Vagina (tissue), 2 donors: ENCODE measurements at regions not wholly inside any gene's neighbourhood (a gene's known extent, or its start where the extent isn't known, plus 50 kb on each side); places are given as distances from the start of the nearest gene placed in this dataset.

ENCODE experiments used
- DNase-seq, 2 donors: peaks; one replicate each; pipeline ENCODE4 v3.0.0-alpha.2; 2017; ENCODE audit errors: extremely low spot score in 2 of 2
- H3K27ac ChIP-seq: fragments of 200-600 bp; sonication (generic); one replicate; pipeline ENCODE4 v1.5.1; 2019
- H3K27me3 ChIP-seq: fragments of 200-600 bp; sonication (generic); one replicate; pipeline ENCODE4 v1.5.1; 2019
- H3K36me3 ChIP-seq, 2 donors: fragments of 200-600 bp; sonication (generic); one replicate each; pipeline ENCODE4 v1.5.1; 2017 to 2019
- H3K4me1 ChIP-seq: fragments of 200-600 bp; sonication (generic); one replicate; pipeline ENCODE4 v1.5.1; 2019
- H3K4me3 ChIP-seq, 2 donors: fragments of 200-600 bp; sonication (generic); 1 replicate in 1 of 2; 2 replicates in 1 of 2; pipeline ENCODE4 v1.5.1; 2016 to 2019
- H3K9me3 ChIP-seq: fragments of 200-600 bp; sonication (generic); one replicate; pipeline ENCODE4 v1.5.1; 2019
- POLR2A ChIP-seq, 2 donors: fragments of 450-650 bp; IDR thresholded peaks; one replicate each; pipeline ENCODE4 v1.6.1; 2017; ENCODE audit warnings: antibody characterized with exemption in 2 of 2, mild to moderate bottlenecking in 2 of 2, moderate library complexity in 2 of 2
- POLR2AphosphoS5 ChIP-seq, 2 donors: sonication (generic); formaldehyde crosslinking; IDR thresholded peaks; one replicate each; pipeline ENCODE4 v1.9.0; 2017; ENCODE audit warnings: antibody characterized with exemption in 2 of 2, mild to moderate bottlenecking in 2 of 2, low read depth in 1 of 2; ENCODE audit not compliant: insufficient read depth in 1 of 2
- intact Hi-C: fragments of 100-400 bp; cut with DNase I; formaldehyde crosslinking; loops from one replicate; pipeline ENCODE4 v1.15.1; 2023
- TF ChIP-seq, protein P1 (sequence below), 3 experiments: fragments of 450-650 bp in 2 of 3; fragments of 200-600 bp in 1 of 3; sonication (generic) in 1 of 3; IDR thresholded peaks; one replicate each; pipeline ENCODE4 v1.5.1; 2017 to 2019; ENCODE audit warnings: antibody characterized with exemption in 3 of 3, mild to moderate bottlenecking in 2 of 3, moderate library complexity in 2 of 3

DNA sequence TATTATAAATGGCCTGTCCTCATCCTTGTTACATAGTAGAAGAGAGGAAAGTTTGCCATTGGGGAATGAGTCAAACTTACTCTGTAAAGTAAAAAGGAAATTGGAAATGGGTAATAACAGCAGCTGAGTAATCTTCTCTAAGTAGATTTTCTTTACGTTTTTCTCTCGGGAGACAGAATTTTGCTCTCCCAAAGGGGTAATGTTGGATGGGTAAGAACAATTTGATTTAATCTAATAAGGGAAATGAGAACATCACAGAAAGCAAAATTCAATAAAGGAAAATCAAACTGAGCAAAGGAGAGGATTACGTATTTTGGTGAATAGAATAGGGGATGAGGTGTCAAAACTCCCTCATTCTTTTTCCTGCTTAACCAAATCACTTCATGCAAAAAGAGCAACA is 283.1 kb upstream of the FOXG1 start:
- H3K36me3 ChIP-seq: no peaks in the 10 kb centered on the region
- no peak overlapping the region for H3K27ac ChIP-seq
- no peaks in the 10 kb centered on the region for H3K9me3 ChIP-seq
- no peaks in the 10 kb centered on the region for H3K4me1 ChIP-seq
- DNase-seq: no peak
- H3K27me3 ChIP-seq: no peaks in the 10 kb centered on the region
- TF ChIP-seq, protein P1, sequence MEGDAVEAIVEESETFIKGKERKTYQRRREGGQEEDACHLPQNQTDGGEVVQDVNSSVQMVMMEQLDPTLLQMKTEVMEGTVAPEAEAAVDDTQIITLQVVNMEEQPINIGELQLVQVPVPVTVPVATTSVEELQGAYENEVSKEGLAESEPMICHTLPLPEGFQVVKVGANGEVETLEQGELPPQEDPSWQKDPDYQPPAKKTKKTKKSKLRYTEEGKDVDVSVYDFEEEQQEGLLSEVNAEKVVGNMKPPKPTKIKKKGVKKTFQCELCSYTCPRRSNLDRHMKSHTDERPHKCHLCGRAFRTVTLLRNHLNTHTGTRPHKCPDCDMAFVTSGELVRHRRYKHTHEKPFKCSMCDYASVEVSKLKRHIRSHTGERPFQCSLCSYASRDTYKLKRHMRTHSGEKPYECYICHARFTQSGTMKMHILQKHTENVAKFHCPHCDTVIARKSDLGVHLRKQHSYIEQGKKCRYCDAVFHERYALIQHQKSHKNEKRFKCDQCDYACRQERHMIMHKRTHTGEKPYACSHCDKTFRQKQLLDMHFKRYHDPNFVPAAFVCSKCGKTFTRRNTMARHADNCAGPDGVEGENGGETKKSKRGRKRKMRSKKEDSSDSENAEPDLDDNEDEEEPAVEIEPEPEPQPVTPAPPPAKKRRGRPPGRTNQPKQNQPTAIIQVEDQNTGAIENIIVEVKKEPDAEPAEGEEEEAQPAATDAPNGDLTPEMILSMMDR (IDR thresholded peaks at IDR 0.05): no peak
- TF ChIP-seq POLR2A (IDR thresholded peaks at IDR 0.05) (no peak), POLR2AphosphoS5 (IDR thresholded peaks at IDR 0.05; ENCODE audit: insufficient read depth in 1 of 2, low read depth in 1 of 2) (no peak)
- intact Hi-C loops: no loop called here
- H3K4me3 ChIP-seq: no peak overlapping the region

DNA sequence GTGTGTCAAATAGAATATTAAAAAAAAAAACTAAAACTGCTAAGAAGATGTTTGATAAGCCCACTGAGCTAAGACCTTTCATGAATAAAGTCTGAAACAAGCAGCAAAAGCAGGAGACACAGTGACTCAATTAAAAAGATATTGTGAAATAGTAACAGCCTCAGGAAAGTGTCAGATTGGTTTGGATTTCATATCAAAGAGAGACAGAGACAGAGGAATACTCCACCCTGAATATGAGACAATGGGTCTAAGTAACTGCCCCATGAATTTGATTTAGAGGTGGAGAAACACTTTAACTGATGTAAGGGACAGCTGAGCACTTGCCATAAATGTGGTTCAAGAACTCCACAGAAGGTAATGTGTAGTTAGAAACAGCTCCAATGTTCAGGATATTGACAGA is 277.9 kb upstream of the FOXG1 start:
- no peak for DNase-seq
- Histone ChIP-seq H3K27ac (no peak overlapping the region), H3K4me3 (no peak overlapping the region), H3K36me3 (no peaks in the 10 kb centered on the region), H3K4me1 (no peaks in the 10 kb centered on the region), H3K9me3 (no peaks in the 10 kb centered on the region), H3K27me3 (no peaks in the 10 kb centered on the region)
- intact Hi-C loops: no loop called here
- TF ChIP-seq POLR2A (IDR thresholded peaks at IDR 0.05) (no peak), POLR2AphosphoS5 (IDR thresholded peaks at IDR 0.05; ENCODE audit: insufficient read depth in 1 of 2, low read depth in 1 of 2) (no peak)
- TF ChIP-seq, protein P1 (IDR thresholded peaks at IDR 0.05): no peak

DNA sequence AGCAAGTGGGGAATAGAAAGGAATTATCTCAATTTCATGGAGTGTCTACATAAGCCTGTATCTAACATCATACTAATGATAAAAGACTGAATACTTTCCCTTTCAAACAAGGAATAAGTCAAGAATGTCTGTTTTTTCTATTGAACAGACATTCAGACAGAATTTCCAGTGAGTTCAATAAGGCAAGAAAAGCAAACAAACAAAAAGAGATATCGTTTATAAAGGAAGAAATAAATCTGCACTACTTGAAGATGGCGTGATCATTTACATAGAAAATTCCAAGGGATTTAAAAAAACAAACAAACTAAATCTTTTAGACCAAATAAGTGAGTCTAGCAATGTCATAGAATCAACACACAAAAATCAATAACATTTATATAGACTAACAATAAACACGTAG is 273.1 kb upstream of the FOXG1 start:
- H3K36me3 ChIP-seq: no peaks in the 10 kb centered on the region
- no peak overlapping the region for H3K27ac ChIP-seq
- no peaks in the 10 kb centered on the region for H3K27me3 ChIP-seq
- no peaks in the 10 kb centered on the region for H3K9me3 ChIP-seq
- no peak for TF ChIP-seq POLR2AphosphoS5 (IDR thresholded peaks at IDR 0.05; ENCODE audit: insufficient read depth in 1 of 2, low read depth in 1 of 2)
- TF ChIP-seq, protein P1 (IDR thresholded peaks at IDR 0.05): no peak
- no peak for TF ChIP-seq POLR2A (IDR thresholded peaks at IDR 0.05)
- intact Hi-C loops: no loop called here
- no peak overlapping the region for H3K4me3 ChIP-seq
- no peak for DNase-seq
- H3K4me1 ChIP-seq: no peaks in the 10 kb centered on the region

DNA sequence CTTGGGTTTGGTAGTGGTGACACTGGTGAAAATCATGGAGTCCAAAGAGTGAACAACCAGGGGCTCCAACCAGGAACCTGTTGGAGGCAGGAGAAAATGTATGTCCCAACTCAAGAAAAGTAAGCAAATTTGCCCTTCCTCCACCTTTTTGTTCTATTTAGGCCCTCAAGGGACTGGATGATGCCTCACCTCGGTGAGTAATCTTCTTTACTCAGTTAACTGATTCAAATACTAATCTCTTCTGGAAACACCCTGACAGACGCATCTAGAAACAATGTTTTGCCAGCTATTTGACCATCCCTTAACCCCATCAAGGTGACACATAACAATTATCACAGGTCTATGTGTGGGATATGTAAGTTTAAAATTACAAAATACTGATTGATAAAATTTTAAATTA is 272.4 kb upstream of the FOXG1 start:
- Histone ChIP-seq H3K4me1 (no peaks in the 10 kb centered on the region), H3K4me3 (no peak overlapping the region), H3K36me3 (no peaks in the 10 kb centered on the region), H3K27me3 (no peaks in the 10 kb centered on the region), H3K9me3 (no peaks in the 10 kb centered on the region), H3K27ac (no peak overlapping the region)
- DNase-seq: no peak
- TF ChIP-seq, protein P1 (IDR thresholded peaks at IDR 0.05): no peak
- no peak for TF ChIP-seq POLR2AphosphoS5 (IDR thresholded peaks at IDR 0.05; ENCODE audit: insufficient read depth in 1 of 2, low read depth in 1 of 2)
- intact Hi-C loops: no loop called here

DNA sequence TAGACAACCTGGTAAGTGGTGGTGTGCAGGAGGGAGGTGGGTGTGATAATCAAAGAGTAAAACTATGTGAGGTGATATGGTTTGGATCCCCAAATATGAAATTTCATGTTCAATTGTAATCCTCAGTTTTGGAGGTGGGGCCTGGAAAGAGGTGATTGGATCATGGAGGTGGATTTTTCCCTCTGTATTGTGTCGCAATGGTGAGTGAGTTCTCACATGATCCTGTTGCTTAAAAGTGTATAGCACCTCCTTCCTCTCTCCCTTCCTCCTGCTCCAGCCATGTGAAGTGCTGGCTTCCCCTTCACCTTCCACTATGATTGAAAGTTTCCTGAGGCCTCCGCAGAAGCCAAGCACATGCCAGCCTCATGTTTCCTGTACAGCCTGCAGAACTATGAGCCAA is 270.2 kb upstream of the FOXG1 start:
- no peaks in the 10 kb centered on the region for H3K4me1 ChIP-seq
- intact Hi-C loops: no loop called here
- H3K9me3 ChIP-seq: no peaks in the 10 kb centered on the region
- H3K36me3 ChIP-seq: no peaks in the 10 kb centered on the region
- H3K4me3 ChIP-seq: no peak overlapping the region
- TF ChIP-seq POLR2A (IDR thresholded peaks at IDR 0.05): no peak
- no peak for TF ChIP-seq POLR2AphosphoS5 (IDR thresholded peaks at IDR 0.05; ENCODE audit: insufficient read depth in 1 of 2, low read depth in 1 of 2)
- TF ChIP-seq, protein P1 (IDR thresholded peaks at IDR 0.05): no peak
- no peak for DNase-seq
- no peak overlapping the region for H3K27ac ChIP-seq
- H3K27me3 ChIP-seq: no peaks in the 10 kb centered on the region
